CD4-positive, alpha-beta T cell treated with Interleukin-4 for 1 hour (primary cell): ENCODE measurements at regions not wholly inside any gene's neighbourhood (a gene's known extent, or its start where the extent isn't known, plus 50 kb on each side); places are given as distances from the start of the nearest gene placed in this dataset.

Experiments
- DNase-seq, 2 donors: peaks; one replicate each; pipeline ENCODE4 v3.0.0-alpha.2; 2020 to 2022

GRCh38 chr15:39194106-39194830, 386.6 kb upstream of the THBS1 start:
- no peak for DNase-seq

- peak in 1 of 2 donors; percentile 12 for DNase-seq
These were observed 384.9 kb upstream of the THBS1 start for GRCh38 chr15:39195961-39196486.

- DNase-seq: no peak
These were observed 382.6 kb upstream of the THBS1 start for GRCh38 chr15:39198044-39199000.

- no peak for DNase-seq
These were observed 381.8 kb upstream of the THBS1 start for GRCh38 chr15:39199076-39199475.

- no peak for DNase-seq
These were observed 380.3 kb upstream of the THBS1 start for GRCh38 chr15:39200586-39200985.

- DNase-seq: no peak
These were observed 378.2 kb upstream of the THBS1 start for GRCh38 chr15:39202641-39203040.

GRCh38 chr15:39204031-39204430, 376.8 kb upstream of the THBS1 start:
- no peak for DNase-seq

GRCh38 chr15:39205081-39205480, 375.8 kb upstream of the THBS1 start:
- no peak for DNase-seq

- DNase-seq: no peak
These were observed 375.1 kb upstream of the THBS1 start for GRCh38 chr15:39205506-39206371.

GRCh38 chr15:39207532-39208115, 373.3 kb upstream of the THBS1 start:
- no peak for DNase-seq

GRCh38 chr15:39208187-39208586, 372.7 kb upstream of the THBS1 start:
- DNase-seq: no peak

GRCh38 chr15:39209548-39210211, 371.2 kb upstream of the THBS1 start:
- no peak for DNase-seq

GRCh38 chr15:39211108-39211979, 369.5 kb upstream of the THBS1 start:
- DNase-seq: no peak

GRCh38 chr15:39213385-39213840, 367.5 kb upstream of the THBS1 start:
- no peak for DNase-seq

- DNase-seq: no peak
These were observed 365.9 kb upstream of the THBS1 start for GRCh38 chr15:39215015-39215414.

GRCh38 chr15:39216816-39217215, 364.1 kb upstream of the THBS1 start:
- no peak for DNase-seq

- DNase-seq: no peak
These were observed 361.3 kb upstream of the THBS1 start for GRCh38 chr15:39219608-39220007.

- no peak for DNase-seq
These were observed 354.5 kb upstream of the THBS1 start for GRCh38 chr15:39226169-39226937.

GRCh38 chr15:39227001-39227400, 353.9 kb upstream of the THBS1 start:
- no peak for DNase-seq

GRCh38 chr15:39228889-39229288, 352.0 kb upstream of the THBS1 start:
- DNase-seq: no peak
